Omental fat pad (tissue), 3 donors: ENCODE measurements at regions not wholly inside any gene's neighbourhood (a gene's known extent, or its start where the extent isn't known, plus 50 kb on each side); places are given as distances from the start of the nearest gene placed in this dataset.

ENCODE experiments used
- ATAC-seq: fragments of 150-250 bp; one replicate; pipeline ENCODE4 v1.9.1; 2016; ENCODE audit warnings: mild to moderate bottlenecking, moderate library complexity; ENCODE audit not compliant: low FRiP score
- DNase-seq: peaks from one replicate; pipeline ENCODE4 v3.0.0-alpha.2; 2019; ENCODE audit warnings: low spot score
- CTCF ChIP-seq, 3 donors: fragments of 450-650 bp; IDR thresholded peaks; one replicate each; pipeline ENCODE4 v1.5.1; 2016 to 2017; ENCODE audit warnings: antibody characterized with exemption in 3 of 3, mild to moderate bottlenecking in 3 of 3, moderate library complexity in 2 of 3

DNA sequence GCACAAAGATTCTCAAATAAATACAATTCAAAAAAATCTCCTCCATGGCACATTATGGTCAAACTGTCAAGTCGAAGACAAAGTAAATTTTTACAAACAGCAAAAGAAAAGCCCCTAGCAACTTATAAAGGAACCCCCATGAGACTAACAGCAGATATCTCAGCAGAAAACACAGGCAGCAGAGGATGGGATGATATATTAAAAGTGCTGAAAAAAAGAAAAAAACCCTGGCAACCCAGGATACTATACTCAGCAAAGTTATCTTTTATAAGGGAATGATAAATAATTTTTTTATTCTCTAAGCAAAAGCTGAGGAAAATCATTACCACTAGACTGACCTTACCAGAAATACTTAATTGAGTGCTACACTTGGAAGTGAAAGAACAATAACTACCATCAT, 326.4 kb downstream of the CYRIA start:
- ATAC-seq (no peak), DNase-seq (no peak)
- no peak for TF ChIP-seq CTCF (IDR thresholded peaks at IDR 0.05)

- no peak for DNase-seq
- no peak for ATAC-seq
- TF ChIP-seq CTCF (IDR thresholded peaks at IDR 0.05): no peak
Measured at GRCh38 chr2:16338026-16338425, 327.6 kb downstream of the CYRIA start.

DNA sequence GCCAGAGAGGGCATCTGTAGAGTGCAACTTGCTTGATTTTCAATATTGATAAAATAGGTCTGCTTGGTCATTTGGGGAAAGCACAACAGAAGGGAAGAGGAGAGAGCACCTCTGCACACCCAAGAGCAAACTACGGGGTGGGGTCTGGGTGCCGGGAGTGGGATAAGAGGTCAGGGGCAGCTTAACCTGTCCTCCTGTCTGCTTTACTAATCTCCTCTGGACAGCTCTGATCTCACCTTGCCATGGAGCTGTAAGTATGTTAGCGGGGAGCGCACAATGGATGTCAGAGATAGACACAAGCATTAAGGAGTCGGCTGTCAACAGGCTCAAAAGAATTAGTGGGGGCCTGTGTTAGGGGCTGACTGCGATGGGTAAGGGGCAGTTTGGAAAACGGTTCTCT, 328.7 kb downstream of the CYRIA start:
- ATAC-seq (no peak), DNase-seq (no peak)
- TF ChIP-seq CTCF (IDR thresholded peaks at IDR 0.05): no peak

GRCh38 chr2:16336491-16336890, 329.1 kb downstream of the CYRIA start:
- DNase-seq (no peak), ATAC-seq (no peak)
- TF ChIP-seq CTCF (IDR thresholded peaks at IDR 0.05): no peak

GRCh38 chr2:16335947-16336346, 329.7 kb downstream of the CYRIA start:
- TF ChIP-seq CTCF (IDR thresholded peaks at IDR 0.05): no peak
- no peak for ATAC-seq

GRCh38 chr2:16335604-16335930, 330.1 kb downstream of the CYRIA start:
- ATAC-seq: no peak
- no peak for DNase-seq
- no peak for TF ChIP-seq CTCF (IDR thresholded peaks at IDR 0.05)

More at GRCh38 chr2:16335947-16336346, 329.7 kb downstream of the CYRIA start:
- no peak for DNase-seq

DNA sequence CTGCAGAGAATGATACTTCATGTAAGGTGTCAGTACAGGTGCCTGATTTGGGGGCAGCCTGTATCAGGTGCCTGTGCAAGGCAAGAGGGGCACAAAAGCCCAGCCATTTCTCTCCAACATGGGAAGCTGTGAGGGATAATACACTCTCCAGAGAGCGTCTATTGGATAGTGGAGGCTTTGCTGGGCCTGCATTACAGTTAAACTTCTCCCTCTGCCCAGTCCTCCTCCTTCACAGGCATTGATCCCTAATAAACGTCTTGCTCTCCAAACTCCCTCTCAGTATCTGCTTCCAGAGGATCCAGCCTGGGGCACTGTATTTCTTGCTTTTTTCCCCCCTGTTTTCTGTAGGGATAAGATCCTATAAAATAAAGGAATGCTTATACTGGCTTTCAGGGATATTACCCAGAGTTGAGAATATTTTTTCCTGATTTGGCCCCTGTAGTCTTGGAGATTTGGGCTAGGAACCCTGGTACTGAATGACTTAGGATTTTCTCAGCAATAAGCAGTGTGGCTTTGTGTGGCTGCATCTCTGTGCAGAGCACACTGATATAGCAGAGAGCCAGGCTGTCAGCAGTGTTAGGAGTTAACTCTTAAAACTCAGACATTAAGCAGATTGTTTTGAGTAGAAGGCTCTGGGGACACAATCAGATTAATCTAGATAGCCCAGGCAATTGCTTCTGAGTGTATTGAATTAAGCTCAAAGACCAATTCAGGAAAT, 330.6 kb downstream of the CYRIA start:
- ATAC-seq: no peak
- no peak for DNase-seq

More for the DNA sequence above, 330.6 kb downstream of the CYRIA start:
- TF ChIP-seq CTCF (IDR thresholded peaks at IDR 0.05): no peak
